NB4 (cell line): ENCODE measurements at regions not wholly inside any gene's neighbourhood (a gene's known extent, or its start where the extent isn't known, plus 50 kb on each side); places are given as distances from the start of the nearest gene placed in this dataset.
"Not testable (repeated sequence)": the region's sequence is repeated elsewhere in the genome, so short reads cannot be mapped to it uniquely, and the experiment has no call there.

ENCODE experiments used
- POLR2A ChIP-seq: IDR thresholded peaks from 2 replicates; pipeline ENCODE4 v1.6.1; 2011; ENCODE audit warnings: mild to moderate bottlenecking; ENCODE audit not compliant: insufficient read length; ENCODE audit errors: extremely low read depth
- TF ChIP-seq, protein P1 (sequence below): IDR thresholded peaks from one replicate; pipeline ENCODE4 v1.5.1; 2012; ENCODE audit warnings: low read depth, low read length

DNA sequence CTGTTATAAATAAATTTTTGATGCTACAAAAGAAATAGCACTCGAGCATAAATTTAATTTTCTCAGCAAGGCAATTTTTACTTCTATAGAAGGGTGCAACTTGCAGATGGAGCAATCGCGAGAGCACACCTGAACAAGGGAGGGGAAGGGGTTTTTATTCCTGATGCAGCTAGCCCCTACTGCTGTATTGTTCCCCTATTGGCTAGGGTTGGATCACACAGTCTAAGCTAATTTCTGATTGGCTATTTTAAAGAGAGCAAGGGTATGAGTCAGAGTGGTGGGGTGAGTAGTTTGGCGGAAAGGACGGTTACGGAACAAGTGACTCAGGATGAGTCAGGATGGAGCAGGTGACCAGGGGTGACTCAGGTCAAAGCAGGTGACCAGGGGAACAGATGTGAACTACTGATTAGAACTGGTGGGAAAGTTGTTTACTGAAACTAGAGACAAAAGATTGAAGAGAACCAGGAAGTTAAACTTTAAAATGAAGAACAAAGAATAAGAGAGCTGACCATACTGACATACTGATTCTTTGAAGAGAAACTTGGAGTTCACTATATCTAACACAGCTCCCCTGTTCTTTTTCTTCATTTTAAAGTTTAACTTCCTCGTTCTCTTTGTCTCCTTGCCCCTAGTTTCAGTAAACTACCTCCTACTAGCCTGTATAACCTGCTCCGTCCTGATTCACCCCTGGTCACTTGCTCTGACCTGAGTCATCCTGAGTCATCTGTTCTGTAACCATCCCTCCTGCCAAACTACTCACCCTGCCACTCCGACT is 101.9 kb upstream of the SHB start:
- not testable (repeated sequence) for TF ChIP-seq POLR2A
- TF ChIP-seq, protein P1, sequence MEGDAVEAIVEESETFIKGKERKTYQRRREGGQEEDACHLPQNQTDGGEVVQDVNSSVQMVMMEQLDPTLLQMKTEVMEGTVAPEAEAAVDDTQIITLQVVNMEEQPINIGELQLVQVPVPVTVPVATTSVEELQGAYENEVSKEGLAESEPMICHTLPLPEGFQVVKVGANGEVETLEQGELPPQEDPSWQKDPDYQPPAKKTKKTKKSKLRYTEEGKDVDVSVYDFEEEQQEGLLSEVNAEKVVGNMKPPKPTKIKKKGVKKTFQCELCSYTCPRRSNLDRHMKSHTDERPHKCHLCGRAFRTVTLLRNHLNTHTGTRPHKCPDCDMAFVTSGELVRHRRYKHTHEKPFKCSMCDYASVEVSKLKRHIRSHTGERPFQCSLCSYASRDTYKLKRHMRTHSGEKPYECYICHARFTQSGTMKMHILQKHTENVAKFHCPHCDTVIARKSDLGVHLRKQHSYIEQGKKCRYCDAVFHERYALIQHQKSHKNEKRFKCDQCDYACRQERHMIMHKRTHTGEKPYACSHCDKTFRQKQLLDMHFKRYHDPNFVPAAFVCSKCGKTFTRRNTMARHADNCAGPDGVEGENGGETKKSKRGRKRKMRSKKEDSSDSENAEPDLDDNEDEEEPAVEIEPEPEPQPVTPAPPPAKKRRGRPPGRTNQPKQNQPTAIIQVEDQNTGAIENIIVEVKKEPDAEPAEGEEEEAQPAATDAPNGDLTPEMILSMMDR = not testable (repeated sequence)
